Activated CD8-positive, alpha-beta T cell treated with anti-CD3 and anti-CD28 coated beads for 36 hours (primary cell): ENCODE measurements at regions not wholly inside any gene's neighbourhood (a gene's known extent, or its start where the extent isn't known, plus 50 kb on each side); places are given as distances from the start of the nearest gene placed in this dataset.

ENCODE experiments used
- ATAC-seq: fragments of 200-7000 bp; cut with Tn5 transposase; one replicate; pipeline ENCODE4 v1.10.0; 2021; ENCODE audit warnings: mild to moderate bottlenecking, moderate library complexity
- CTCF ChIA-PET: fragments of 350-600 bp; sonication (Branson Sonifier 250); formaldehyde crosslinking; loops from one replicate; lab custom pipeline; 2021; ENCODE audit warnings: antibody characterized with exemption; lab: Charles Lee
- POLR2A ChIA-PET: fragments of 350-600 bp; sonication (Branson Sonifier 250); formaldehyde crosslinking; loops from one replicate; lab custom pipeline; 2021; ENCODE audit warnings: antibody characterized with exemption; lab: Charles Lee
- DNase-seq: peaks from one replicate; pipeline ENCODE4 v3.0.0-alpha.2; 2020
- H3K27ac Mint-ChIP-seq: one replicate; pipeline ENCODE4 v1.8.0; 2021; ENCODE audit warnings: mild to moderate bottlenecking, mixed read lengths
- H3K27me3 Mint-ChIP-seq: one replicate; pipeline ENCODE4 v1.8.0; 2021; ENCODE audit warnings: mixed read lengths
- H3K36me3 Mint-ChIP-seq: one replicate; pipeline ENCODE4 v1.8.0; 2021; ENCODE audit warnings: low read depth, mixed read lengths
- H3K4me1 Mint-ChIP-seq: one replicate; pipeline ENCODE4 v1.8.0; 2021; ENCODE audit warnings: low read depth, mixed read lengths
- H3K4me3 Mint-ChIP-seq: one replicate; pipeline ENCODE4 v1.8.0; 2021; ENCODE audit warnings: mild to moderate bottlenecking, moderate library complexity, mixed read lengths
- H3K9me3 Mint-ChIP-seq: one replicate; pipeline ENCODE4 v1.8.0; 2021; ENCODE audit warnings: mixed read lengths
- CTCF ChIP-seq: fragments of 200-600 bp; IDR thresholded peaks from one replicate; pipeline ENCODE4 v1.8.0; 2022; ENCODE audit warnings: antibody characterized with exemption, mild to moderate bottlenecking
- intact Hi-C: fragments of 100-400 bp; cut with micrococcal nuclease; formaldehyde crosslinking; loops from one replicate; pipeline ENCODE4 v1.10.0; 2022

GRCh38 chr14:92240658-92241057, 82.3 kb upstream of the SLC24A4 start:
- no peak for TF ChIP-seq CTCF
- ChIA-PET CTCF (no interaction called here), POLR2A (interaction anchor here (0.6 kb wide), 1 partner anchor 111 kb away, joined by 3 read pairs; no protein-coding TSS in a partner anchor)
- H3K9me3 Mint-ChIP-seq = peaks cover 20% of the 10 kb centered on the region
- no peak overlapping the region for H3K27ac Mint-ChIP-seq
- no peaks in the 10 kb centered on the region for H3K4me1 Mint-ChIP-seq
- intact Hi-C loops = no loop called here
- no peaks in the 10 kb centered on the region for H3K27me3 Mint-ChIP-seq
- no peak overlapping the region for H3K4me3 Mint-ChIP-seq
- ATAC-seq = no peak
- H3K36me3 Mint-ChIP-seq = no peaks in the 10 kb centered on the region
- DNase-seq = no peak

- H3K4me1 Mint-ChIP-seq = no peaks in the 10 kb centered on the region
- intact Hi-C loops = no loop called here
- no peak for TF ChIP-seq CTCF
- DNase-seq = no peak
- no peak for ATAC-seq
- ChIA-PET POLR2A (interaction anchor here (0.6 kb wide), 1 partner anchor 17 kb away, joined by 4 read pairs; no protein-coding TSS in a partner anchor), CTCF (no interaction called here)
- H3K4me3 Mint-ChIP-seq = no peak overlapping the region
- peaks cover 32% of the 10 kb centered on the region for H3K9me3 Mint-ChIP-seq
- H3K36me3 Mint-ChIP-seq = no peaks in the 10 kb centered on the region
- H3K27ac Mint-ChIP-seq = no peak overlapping the region
- no peaks in the 10 kb centered on the region for H3K27me3 Mint-ChIP-seq
These were observed 80.9 kb upstream of the SLC24A4 start for GRCh38 chr14:92241966-92242595.

GRCh38 chr14:92244805-92245204, 78.2 kb upstream of the SLC24A4 start:
- Mint-ChIP-seq H3K4me3 (no peak overlapping the region), H3K27ac (no peak overlapping the region), H3K27me3 (no peaks in the 10 kb centered on the region), H3K9me3 (peaks cover 32% of the 10 kb centered on the region), H3K4me1 (no peaks in the 10 kb centered on the region), H3K36me3 (no peaks in the 10 kb centered on the region)
- POLR2A ChIA-PET = no interaction called here
- ATAC-seq (no peak), DNase-seq (no peak)
- no peak for TF ChIP-seq CTCF
- CTCF ChIA-PET = no interaction called here
- intact Hi-C loops = no loop called here

- intact Hi-C loops = no loop called here
- no peak overlapping the region for H3K4me3 Mint-ChIP-seq
- H3K9me3 Mint-ChIP-seq = peaks cover 32% of the 10 kb centered on the region
- H3K4me1 Mint-ChIP-seq = no peaks in the 10 kb centered on the region
- ChIA-PET CTCF (no interaction called here), POLR2A (no interaction called here)
- H3K27me3 Mint-ChIP-seq = peaks cover 7% of the 10 kb centered on the region
- DNase-seq (no peak), ATAC-seq (no peak)
- no peak for TF ChIP-seq CTCF
- no peaks in the 10 kb centered on the region for H3K36me3 Mint-ChIP-seq
- no peak overlapping the region for H3K27ac Mint-ChIP-seq
These were observed 75.6 kb upstream of the SLC24A4 start for GRCh38 chr14:92247341-92247740.

- Mint-ChIP-seq H3K27me3 (peaks cover 10% of the 10 kb centered on the region), H3K36me3 (no peaks in the 10 kb centered on the region), H3K4me3 (no peak overlapping the region), H3K27ac (no peak overlapping the region), H3K4me1 (no peaks in the 10 kb centered on the region), H3K9me3 (peaks cover 32% of the 10 kb centered on the region)
- DNase-seq (no peak), ATAC-seq (no peak)
- ChIA-PET CTCF (no interaction called here), POLR2A (no interaction called here)
- intact Hi-C loops = no loop called here
- no peak for TF ChIP-seq CTCF
These were observed 75.0 kb upstream of the SLC24A4 start for GRCh38 chr14:92247947-92248346.
